ENCODE measurements at regions not wholly inside any gene's neighbourhood (a gene's known extent, or its start where the extent isn't known, plus 50 kb on each side); places are given as distances from the start of the nearest gene placed in this dataset.

- Histone ChIP-seq H3K9me3 (no peaks in the 10 kb centered on the region), H3K27ac (no peak overlapping the region), H3K36me3 (no peaks in the 10 kb centered on the region), H3K4me1 (ENCODE audit: insufficient read depth) (peaks cover 2% of the 10 kb centered on the region), H3K4me3 (no peak overlapping the region), H3K27me3 (no peaks in the 10 kb centered on the region)
- no peak for DNase-seq
- 86 to 88% (median 88%) methylated on average over 14 of the region's 14 CpGs for WGBS, 3 donors
- TF ChIP-seq CTCF (IDR thresholded peaks at IDR 0.05) (no peak), EP300 (IDR thresholded peaks at IDR 0.05) (no peak), POLR2A (IDR thresholded peaks at IDR 0.05) (no peak)
- intact Hi-C loops (cut with DNase I) = no loop called here
These were observed 72.7 kb upstream of the MAP4K4 start for GRCh38 chr2:101624706-101625332.

GRCh38 chr2:101623031-101623521 is 74.4 kb upstream of the MAP4K4 start:
- intact Hi-C loops (cut with DNase I) = no loop called here
- Histone ChIP-seq H3K4me1 (ENCODE audit: insufficient read depth) (peaks cover 2% of the 10 kb centered on the region), H3K9me3 (no peaks in the 10 kb centered on the region)

GRCh38 chr2:101622210-101623030 is 75.1 kb upstream of the MAP4K4 start:
- 65 to 76% (median 66%) methylated on average over 16 of the region's 16 CpGs for WGBS, 3 donors

More at GRCh38 chr2:101623031-101623521, 74.4 kb upstream of the MAP4K4 start:
- TF ChIP-seq POLR2A (IDR thresholded peaks at IDR 0.05) (no peak), EP300 (IDR thresholded peaks at IDR 0.05) (no peak), CTCF (IDR thresholded peaks at IDR 0.05) (no peak)
- Histone ChIP-seq H3K27ac (no peak overlapping the region), H3K27me3 (no peaks in the 10 kb centered on the region), H3K36me3 (no peaks in the 10 kb centered on the region), H3K4me3 (no peak overlapping the region)
- no peak for DNase-seq
- WGBS, 3 donors = 80 to 89% (median 86%) methylated on average over 5 of the region's 5 CpGs

GRCh38 chr2:101619191-101619591 is 78.3 kb upstream of the MAP4K4 start:
- H3K36me3 ChIP-seq = no peaks in the 10 kb centered on the region
- H3K27ac ChIP-seq = no peak overlapping the region
- intact Hi-C loops (cut with DNase I) = no loop called here
- peaks cover 2% of the 10 kb centered on the region for H3K4me1 ChIP-seq (ENCODE audit: insufficient read depth)
- peak in 2 of 5 donors; percentile 16 to 20 for DNase-seq
- no peak for TF ChIP-seq POLR2A (IDR thresholded peaks at IDR 0.05)
- TF ChIP-seq EP300 (IDR thresholded peaks at IDR 0.05) = no peak
- no peak for TF ChIP-seq CTCF (IDR thresholded peaks at IDR 0.05)
- WGBS, 3 donors = 34 to 55% (median 36%) methylated on average over 10 of the region's 10 CpGs
- H3K9me3 ChIP-seq = no peaks in the 10 kb centered on the region
- H3K4me3 ChIP-seq = no peak overlapping the region
- H3K27me3 ChIP-seq = no peaks in the 10 kb centered on the region

More at GRCh38 chr2:101622210-101623030, 75.1 kb upstream of the MAP4K4 start:
- Histone ChIP-seq H3K4me1 (ENCODE audit: insufficient read depth) (peaks cover 2% of the 10 kb centered on the region), H3K27ac (no peak overlapping the region), H3K36me3 (no peaks in the 10 kb centered on the region), H3K27me3 (no peaks in the 10 kb centered on the region), H3K9me3 (no peaks in the 10 kb centered on the region), H3K4me3 (no peak overlapping the region)
- TF ChIP-seq CTCF (IDR thresholded peaks at IDR 0.05) (no peak), POLR2A (IDR thresholded peaks at IDR 0.05) (no peak)
- intact Hi-C loops (cut with DNase I) = no loop called here
- DNase-seq = no peak

Data from ovary (tissue), 7 donors.